A673 (cell line): ENCODE measurements at regions not wholly inside any gene's neighbourhood (a gene's known extent, or its start where the extent isn't known, plus 50 kb on each side); places are given as distances from the start of the nearest gene placed in this dataset.

Experiments used
- BruUV-seq: library from RNA; stranded (reverse); fragments of 400-500 nt; replicated peaks from 2 replicates; lab custom pipeline; 2021; lab: Mats Ljungman, UMichigan
- CTCF ChIA-PET: fragments of 300-600 bp; sonication (Branson Sonifier 250); formaldehyde crosslinking; loops from one replicate; lab custom pipeline; 2022; ENCODE audit warnings: antibody characterized with exemption; lab: Charles Lee
- POLR2A ChIA-PET: fragments of 300-600 bp; sonication (Branson Sonifier 250); formaldehyde crosslinking; loops from one replicate; lab custom pipeline; 2022; ENCODE audit warnings: antibody characterized with exemption; ENCODE audit not compliant: low non-redundant PET; lab: Charles Lee
- DNase-seq: peaks from one replicate; pipeline ENCODE4 v3.0.0-alpha.2; 2015; ENCODE audit warnings: low spot score
- H3K27ac ChIP-seq: fragments of 200-600 bp; sonication (generic); 2 replicates; pipeline ENCODE4 v1.5.1; 2016; ENCODE audit warnings: mixed run types, low read depth, mild to moderate bottlenecking, mixed read lengths, antibody characterized with exemption, low read length; ENCODE audit not compliant: poor library complexity, severe bottlenecking
- H3K27me3 ChIP-seq: fragments of 200-600 bp; sonication (generic); replicated peaks from 2 replicates; pipeline ENCODE4 v1.6.1; 2017; ENCODE audit warnings: mixed run types, low read depth, mild to moderate bottlenecking, mixed read lengths, antibody characterized with exemption, low read length; ENCODE audit not compliant: insufficient read depth, poor library complexity
- H3K36me3 ChIP-seq: fragments of 200-600 bp; sonication (generic); 2 replicates; pipeline ENCODE4 v1.6.1; 2016; ENCODE audit warnings: mixed run types, mild to moderate bottlenecking, mixed read lengths, antibody characterized with exemption, low read length; ENCODE audit not compliant: insufficient read depth, poor library complexity, severe bottlenecking
- H3K4me1 ChIP-seq: fragments of 200-600 bp; sonication (generic); 2 replicates; pipeline ENCODE4 v1.6.1; 2017; ENCODE audit warnings: mixed run types, mild to moderate bottlenecking, mixed read lengths, antibody characterized with exemption, low read length; ENCODE audit not compliant: insufficient read depth, poor library complexity, severe bottlenecking
- H3K4me3 ChIP-seq: fragments of 200-600 bp; sonication (generic); 2 replicates; pipeline ENCODE4 v1.5.1; 2016; ENCODE audit warnings: low read depth, mixed run types, mild to moderate bottlenecking, mixed read lengths, low read length; ENCODE audit not compliant: poor library complexity, severe bottlenecking
- H3K9me3 ChIP-seq: fragments of 200-600 bp; sonication (generic); 2 replicates; pipeline ENCODE4 v1.6.1; 2016; ENCODE audit warnings: mixed run types, low read depth, mild to moderate bottlenecking, mixed read lengths, antibody characterized with exemption, low read length; ENCODE audit not compliant: poor library complexity, severe bottlenecking
- EZH2 ChIP-seq: fragments of 200-600 bp; sonication (generic); IDR thresholded peaks from 2 replicates; pipeline ENCODE4 v1.6.1; 2017; ENCODE audit warnings: borderline replicate concordance, low read depth, mild to moderate bottlenecking, mixed read lengths, antibody characterized with exemption, low read length; ENCODE audit not compliant: poor library complexity, severe bottlenecking
- intact Hi-C: fragments of 100-400 bp; cut with micrococcal nuclease; formaldehyde crosslinking; loops from one replicate; pipeline ENCODE4 v1.10.0; 2022; ENCODE audit not compliant: unreplicated experiment
- TF ChIP-seq, protein P1 (sequence below): fragments of 300-800, 200-600 bp; sonication (generic); conservative IDR thresholded peaks from 2 replicates; pipeline ENCODE4 v1.5.1; 2017; ENCODE audit warnings: low read depth, mild to moderate bottlenecking, antibody characterized with exemption, low read length, moderate library complexity, mixed read lengths

DNA sequence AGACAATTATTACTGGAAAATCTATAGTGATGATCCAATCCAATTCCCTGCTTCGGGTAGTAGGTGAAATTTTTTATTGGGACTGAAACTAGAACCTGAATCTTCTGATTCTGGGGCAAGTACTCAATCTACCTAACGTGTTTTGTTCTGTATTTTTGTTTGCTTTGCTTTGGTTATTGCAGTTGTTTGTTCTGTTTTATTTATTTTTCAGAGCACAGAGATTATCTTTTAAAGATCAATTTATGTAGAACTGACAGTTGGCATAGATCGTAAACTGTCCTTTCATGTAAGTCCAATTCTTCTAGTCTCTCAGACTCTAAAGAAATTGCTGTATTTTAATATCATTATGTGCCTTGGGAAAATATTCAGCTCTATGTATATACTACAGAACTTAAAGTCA is 401.6 kb downstream of the ANXA1 start:
- ChIA-PET CTCF (no interaction called here), POLR2A (no interaction called here)
- TF ChIP-seq, protein P1, sequence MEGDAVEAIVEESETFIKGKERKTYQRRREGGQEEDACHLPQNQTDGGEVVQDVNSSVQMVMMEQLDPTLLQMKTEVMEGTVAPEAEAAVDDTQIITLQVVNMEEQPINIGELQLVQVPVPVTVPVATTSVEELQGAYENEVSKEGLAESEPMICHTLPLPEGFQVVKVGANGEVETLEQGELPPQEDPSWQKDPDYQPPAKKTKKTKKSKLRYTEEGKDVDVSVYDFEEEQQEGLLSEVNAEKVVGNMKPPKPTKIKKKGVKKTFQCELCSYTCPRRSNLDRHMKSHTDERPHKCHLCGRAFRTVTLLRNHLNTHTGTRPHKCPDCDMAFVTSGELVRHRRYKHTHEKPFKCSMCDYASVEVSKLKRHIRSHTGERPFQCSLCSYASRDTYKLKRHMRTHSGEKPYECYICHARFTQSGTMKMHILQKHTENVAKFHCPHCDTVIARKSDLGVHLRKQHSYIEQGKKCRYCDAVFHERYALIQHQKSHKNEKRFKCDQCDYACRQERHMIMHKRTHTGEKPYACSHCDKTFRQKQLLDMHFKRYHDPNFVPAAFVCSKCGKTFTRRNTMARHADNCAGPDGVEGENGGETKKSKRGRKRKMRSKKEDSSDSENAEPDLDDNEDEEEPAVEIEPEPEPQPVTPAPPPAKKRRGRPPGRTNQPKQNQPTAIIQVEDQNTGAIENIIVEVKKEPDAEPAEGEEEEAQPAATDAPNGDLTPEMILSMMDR = no peak
- no peak for TF ChIP-seq EZH2
- Histone ChIP-seq H3K4me1 (no peaks in the 10 kb centered on the region), H3K9me3 (no peaks in the 10 kb centered on the region), H3K27ac (no peak overlapping the region), H3K36me3 (no peaks in the 10 kb centered on the region), H3K27me3 (no peaks in the 10 kb centered on the region), H3K4me3 (no peak overlapping the region)
- no peak for DNase-seq
- intact Hi-C loops = no loop called here
- BruUV-seq = no TSS peak

DNA sequence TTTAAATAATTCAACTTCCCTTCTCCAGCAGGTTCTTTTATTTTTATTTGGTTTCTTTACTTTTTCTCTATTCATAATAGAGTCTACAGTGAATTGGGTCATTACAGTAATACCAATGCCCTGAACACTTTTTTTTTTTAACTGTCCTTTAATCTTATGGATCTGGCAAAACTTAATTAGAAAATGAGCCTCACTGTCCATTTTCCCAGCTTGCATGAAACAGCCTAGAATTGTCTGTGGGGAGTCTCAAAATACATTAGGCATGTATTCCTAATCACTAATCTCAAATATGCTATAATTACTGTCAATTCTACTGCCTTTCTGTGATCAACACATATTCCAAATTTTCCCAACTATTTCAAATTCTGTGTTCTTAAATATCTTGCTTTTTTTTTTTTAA is 406.8 kb downstream of the ANXA1 start:
- no TSS peak for BruUV-seq
- H3K36me3 ChIP-seq = no peaks in the 10 kb centered on the region
- H3K9me3 ChIP-seq = no peaks in the 10 kb centered on the region
- no peak overlapping the region for H3K27ac ChIP-seq
- DNase-seq = no peak
- no peaks in the 10 kb centered on the region for H3K27me3 ChIP-seq
- intact Hi-C loops = no loop called here
- no peaks in the 10 kb centered on the region for H3K4me1 ChIP-seq
- H3K4me3 ChIP-seq = no peak overlapping the region
- ChIA-PET CTCF (no interaction called here), POLR2A (no interaction called here)
- no peak for TF ChIP-seq EZH2
- TF ChIP-seq, protein P1 = no peak

DNA sequence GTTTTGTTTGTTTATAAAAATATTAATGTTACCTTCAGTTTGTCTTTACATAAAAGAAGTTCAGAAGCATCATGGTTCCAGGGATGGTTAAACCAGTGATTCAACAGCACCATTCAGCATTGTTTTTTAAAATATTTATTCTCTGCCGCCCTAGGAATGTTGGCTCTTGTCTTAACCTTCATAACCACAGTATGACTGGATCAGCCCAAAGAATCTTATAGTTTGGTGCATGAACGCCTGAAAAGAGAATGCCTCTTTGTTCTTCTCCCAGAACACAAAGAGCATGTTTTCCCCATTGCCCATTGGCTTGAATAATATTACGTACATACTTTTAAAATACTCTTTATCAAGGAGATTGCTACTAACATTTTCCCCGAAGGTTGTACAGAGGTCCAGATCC is 413.4 kb downstream of the ANXA1 start:
- no peaks in the 10 kb centered on the region for H3K36me3 ChIP-seq
- no peak for TF ChIP-seq EZH2
- TF ChIP-seq, protein P1 = no peak
- ChIA-PET POLR2A (no interaction called here), CTCF (no interaction called here)
- no peaks in the 10 kb centered on the region for H3K9me3 ChIP-seq
- H3K4me3 ChIP-seq = no peak overlapping the region
- intact Hi-C loops = no loop called here
- H3K4me1 ChIP-seq = no peaks in the 10 kb centered on the region
- H3K27ac ChIP-seq = no peak overlapping the region
- DNase-seq = no peak
- H3K27me3 ChIP-seq = no peaks in the 10 kb centered on the region
- BruUV-seq = no TSS peak
